DMS79 treated with DMSO at 0.1 percent for 48 hours (cell line): ENCODE measurements at regions not wholly inside any gene's neighbourhood (a gene's known extent, or its start where the extent isn't known, plus 50 kb on each side); places are given as distances from the start of the nearest gene placed in this dataset.

Experiments used
- DNase-seq: peaks from one replicate; lab custom pipeline; 2025; lab: John Stamatoyannopoulos, UW

DNA sequence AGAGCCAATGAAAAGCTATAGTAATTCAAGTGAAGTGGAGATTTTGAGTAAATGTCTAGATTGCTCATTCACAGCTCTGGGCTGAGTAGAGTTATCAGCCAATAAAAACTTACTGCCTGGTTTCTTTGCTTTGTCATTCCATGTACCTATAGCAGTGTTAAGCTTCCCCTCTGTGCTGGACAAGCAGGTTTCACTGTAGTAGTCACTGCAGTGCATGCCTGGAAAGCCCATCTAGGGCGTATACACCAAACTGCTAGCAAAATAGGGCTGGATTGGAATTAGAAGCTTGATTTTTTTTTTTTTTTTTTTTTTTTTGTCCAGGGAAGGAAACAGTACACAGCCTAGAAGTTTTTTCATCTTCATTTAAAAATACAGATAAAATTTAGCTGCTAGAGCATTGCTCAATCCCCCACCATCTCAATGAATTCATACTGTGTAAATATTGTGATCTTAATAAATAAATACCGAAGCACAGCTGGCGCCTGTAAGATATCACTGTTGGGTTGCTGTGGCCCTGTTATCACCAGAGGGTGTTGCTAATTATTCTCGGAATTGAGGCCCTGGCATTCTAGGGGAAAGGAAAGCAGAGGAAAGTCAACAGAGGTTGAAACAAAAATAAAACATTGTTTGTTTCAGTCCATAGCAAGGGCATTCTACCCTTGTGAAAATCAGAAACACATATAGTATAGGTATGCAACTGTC lies 968.5 kb upstream of the GJE1 start:
- peak; percentile 39 for DNase-seq

DNA sequence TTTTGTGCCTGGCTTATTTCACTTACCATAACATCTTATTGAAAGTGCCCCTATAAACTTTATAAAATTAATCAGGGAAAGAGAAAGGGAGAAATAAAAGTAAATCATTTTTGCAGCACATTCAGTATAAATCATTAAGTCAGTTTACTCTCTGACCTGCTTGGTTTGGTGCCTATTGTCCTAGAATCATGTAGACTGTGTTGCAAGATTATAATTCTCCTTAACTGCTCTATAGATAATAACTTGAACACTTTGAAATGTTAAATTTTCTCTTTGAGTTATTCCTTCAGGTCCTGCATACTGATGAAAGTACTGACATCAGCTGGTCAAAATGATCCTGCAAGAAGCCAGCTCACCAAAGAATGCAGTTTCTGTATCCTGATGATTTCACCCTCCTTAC lies 969.6 kb upstream of the GJE1 start:
- no peak for DNase-seq

DNA sequence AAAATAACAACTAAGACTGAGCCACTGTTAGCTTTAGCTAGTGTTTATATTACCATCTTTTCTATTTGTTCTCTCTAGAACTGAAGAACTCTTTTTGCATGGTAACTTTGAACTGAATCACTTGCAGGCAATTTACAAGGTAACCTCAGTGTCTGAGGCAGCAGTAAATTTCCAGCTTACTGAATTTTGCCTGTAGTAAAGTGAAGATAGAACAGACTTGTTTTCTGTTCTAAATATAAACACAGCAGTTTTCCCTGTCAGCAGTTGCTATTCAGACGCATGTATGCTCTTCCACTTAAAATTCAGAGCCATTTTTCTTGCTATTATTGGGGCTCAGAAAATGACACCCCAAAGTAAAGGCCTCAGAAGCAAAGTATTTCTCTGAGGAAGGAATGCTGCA lies 974.0 kb upstream of the GJE1 start:
- DNase-seq = no peak

DNA sequence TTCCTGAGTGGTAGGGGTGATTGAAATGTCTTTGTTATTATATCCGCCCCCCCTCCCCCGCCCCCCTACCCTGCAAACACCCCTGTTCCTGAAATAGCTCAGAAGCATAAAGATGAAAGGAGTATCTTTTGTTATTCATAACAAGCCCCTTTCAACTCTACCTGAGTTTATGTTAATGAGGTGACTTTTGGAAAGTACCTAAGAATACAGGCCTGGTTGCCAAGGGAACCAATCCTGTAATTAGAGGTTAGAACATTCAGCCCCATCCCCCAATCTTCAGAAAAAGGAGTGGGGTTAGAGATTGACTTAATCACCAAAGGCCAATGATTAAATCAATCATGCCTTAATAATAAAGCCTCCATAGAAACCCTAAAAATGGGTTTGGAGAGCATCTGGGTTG lies 979.2 kb upstream of the GJE1 start:
- no peak for DNase-seq

DNA sequence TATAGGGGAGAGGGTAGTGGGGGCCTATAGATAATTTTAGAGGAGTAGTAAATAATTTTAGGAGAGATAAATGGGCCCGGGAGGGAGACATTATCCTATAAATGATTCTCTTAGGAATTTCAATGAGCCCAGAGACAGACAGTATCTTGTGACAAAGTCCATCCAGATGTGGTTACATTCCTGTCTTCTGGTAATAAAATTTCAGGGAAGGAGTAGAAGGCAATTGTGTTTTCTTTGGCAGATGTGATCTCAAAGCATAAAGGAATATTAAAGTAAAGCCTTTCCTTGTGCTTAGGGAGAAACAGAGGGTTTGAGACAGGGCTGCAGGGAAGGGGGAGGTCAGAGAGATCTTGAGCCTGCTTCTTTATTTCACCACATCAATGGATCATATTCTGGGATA lies 979.8 kb upstream of the GJE1 start:
- DNase-seq = no peak

DNA sequence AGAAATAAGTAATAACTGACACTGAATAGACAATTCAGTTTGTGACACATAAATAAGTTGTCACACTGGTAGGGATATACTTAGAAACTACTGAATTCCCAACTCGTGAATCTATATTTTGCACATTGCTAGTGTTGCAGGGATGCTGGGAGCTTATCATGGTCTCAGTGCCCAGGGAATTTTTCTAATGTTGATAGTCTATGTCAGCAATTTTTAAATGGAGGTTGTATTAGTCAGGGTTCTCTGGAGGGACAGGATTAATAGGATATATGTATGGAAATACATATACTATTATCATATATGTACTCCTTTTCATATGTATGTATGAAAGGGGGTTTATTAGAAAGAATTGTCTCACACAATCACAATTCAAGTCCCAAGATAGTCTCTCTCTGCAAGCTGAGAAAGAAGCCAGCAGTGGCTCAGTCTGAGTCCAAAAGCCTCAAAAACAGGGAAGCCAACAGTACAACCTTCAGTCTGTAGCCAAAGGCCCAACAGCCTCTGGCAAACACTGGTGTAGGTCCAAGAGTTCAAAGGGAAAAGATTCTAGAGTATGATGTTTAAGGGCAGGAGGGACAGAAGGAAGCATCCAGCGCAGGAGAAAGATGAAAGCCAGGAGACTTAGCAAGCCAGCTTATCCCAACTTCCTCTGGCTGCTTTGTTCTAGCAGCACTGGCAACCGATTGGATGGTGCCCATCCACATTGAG lies 980.9 kb upstream of the GJE1 start:
- DNase-seq = no peak

DNA sequence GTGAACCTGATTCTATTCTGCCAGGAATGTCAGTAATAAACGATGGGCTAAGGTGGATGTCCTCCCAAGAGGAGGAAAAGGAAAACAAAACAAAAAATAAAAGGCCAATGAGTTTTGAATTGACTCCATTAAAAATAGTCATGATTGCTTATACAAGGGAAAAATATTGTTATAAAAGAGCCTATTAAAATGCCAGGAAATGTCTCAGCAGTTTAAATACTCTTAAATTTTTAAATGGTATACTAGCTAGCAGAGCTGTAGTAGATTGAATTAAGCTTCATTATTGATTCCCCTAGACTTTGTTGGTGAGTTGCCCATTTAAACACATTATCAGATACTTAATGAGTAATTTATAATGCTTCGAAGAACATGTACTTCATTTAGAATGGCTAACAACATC lies 990.9 kb upstream of the GJE1 start:
- DNase-seq = no peak

DNA sequence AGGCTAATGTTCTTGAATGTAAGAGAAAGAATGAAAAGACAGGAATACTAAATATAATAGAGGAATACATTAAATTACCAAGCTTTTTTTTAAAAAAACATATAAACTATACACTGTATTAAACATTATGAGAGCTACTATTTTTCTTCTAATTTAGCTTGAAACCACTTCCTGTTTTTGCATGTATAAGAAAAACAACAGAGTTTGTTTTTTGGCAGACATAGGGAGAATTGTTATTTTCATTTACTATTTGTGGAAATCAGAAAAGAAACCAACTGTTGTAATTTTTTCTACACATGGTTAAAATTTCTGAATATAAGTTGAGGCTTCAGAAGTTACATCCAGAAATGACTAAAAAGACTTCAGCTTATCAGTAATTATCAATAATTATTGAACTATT lies 991.8 kb upstream of the GJE1 start:
- DNase-seq = no peak

DNA sequence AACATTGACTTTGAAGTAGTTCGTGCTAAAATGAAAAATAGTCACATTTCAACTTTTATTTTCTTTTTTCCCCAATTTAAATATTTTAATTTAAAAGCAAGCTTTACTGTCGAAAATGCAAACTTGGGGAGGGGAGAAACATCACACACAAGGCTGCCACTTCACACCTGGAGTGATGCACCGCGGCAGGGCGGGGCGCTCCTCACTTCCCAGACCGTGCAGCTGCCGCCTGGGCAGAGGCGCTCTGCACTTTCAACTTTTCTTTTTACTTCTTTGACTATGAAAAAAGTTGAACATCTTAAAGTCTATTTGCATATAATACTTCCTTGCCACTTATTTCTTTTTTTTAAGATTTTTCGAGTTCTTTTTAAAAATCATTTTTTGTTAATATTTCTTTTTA lies 993.3 kb upstream of the GJE1 start:
- DNase-seq = no peak

DNA sequence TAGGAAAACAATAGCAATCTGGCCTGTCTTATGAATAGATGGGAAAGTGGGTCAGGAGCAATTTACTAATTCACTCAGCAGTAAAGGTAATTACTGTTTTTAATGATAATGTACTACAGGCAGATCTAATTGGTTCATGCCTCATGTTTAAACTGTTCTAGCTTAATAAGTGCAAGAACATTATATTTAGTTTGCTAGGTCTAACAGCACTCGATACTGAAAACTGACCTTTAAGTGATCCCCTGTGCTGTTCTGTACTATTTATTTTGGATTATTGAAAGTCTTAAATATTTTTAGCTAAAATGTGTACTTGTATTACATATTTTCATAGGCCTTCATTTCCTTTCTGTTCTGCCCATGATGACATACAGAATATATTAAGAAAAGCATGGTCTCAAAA lies 998.0 kb upstream of the GJE1 start:
- no peak for DNase-seq

DNA sequence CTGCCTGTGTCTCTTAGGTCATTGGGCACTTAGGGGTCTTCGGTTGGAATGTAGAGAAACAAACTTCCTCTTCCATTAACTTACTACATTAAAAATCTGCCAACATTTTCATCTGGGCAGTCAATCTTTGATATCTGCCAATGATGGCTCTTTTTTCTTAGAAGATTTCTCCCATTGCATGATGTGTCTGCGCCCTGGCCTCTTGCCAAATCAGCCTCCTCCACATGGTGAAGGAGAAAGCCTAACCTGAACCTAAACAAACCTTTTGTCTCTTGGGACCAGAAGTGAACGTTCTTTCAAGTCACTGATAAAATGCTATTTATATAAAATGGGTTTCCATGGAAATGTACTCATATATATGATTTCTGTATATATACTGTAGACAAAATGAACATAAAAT lies 998.9 kb upstream of the GJE1 start:
- DNase-seq = no peak

DNA sequence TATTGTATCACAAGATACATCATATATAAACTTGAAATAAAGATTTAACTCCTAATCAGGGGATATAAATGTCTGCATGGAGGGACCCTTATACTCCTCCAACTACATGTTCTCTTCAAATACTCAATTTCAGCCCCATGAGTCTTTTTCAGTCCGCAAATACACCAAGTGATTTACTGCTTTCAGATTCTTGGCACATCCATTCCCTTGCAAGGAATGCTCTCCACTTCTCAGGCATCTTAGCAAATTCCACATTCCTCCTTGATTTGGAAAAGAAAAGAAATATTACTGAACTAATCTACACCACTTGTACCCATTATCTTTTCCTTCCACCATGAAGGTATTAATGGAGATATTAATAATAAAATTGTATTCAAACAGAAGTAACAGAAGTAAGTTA lies 999.4 kb upstream of the GJE1 start:
- DNase-seq = no peak

DNA sequence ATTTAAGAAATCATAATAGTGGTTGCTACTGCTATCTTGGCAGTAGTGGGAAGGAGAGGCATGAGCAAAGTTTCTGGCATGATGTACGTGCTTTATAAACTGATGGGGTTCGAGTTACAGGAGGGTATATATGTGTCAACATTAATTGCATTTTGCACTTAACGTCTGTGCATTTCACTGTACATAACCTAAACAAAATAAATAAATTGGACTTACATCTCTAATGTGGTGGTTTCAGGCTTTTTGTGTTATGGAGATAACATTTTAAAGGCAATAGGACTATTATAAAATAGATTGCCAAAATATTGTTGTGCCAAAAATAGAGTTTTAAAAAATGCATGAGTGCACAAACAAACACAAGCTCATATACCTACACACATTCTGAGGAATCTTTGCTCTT lies 1001.1 kb upstream of the GJE1 start:
- DNase-seq = no peak

DNA sequence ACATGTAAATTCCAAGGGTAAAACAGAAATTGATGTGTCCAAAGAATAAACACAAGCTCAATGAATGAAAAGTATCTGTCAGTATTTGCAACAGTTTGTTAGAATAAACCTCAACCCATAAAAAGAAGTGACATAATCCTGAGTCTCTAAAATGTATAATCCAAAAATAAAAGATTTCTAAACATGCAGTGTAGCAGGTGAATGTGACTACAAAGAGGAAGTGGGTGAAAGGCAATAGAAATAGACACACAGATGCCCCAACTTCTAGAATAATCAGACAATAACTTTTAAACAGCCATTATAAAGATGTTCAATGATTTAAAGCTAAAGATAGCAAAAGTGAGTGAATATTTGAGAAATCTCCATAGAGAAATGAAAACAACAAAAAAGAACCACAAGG lies 1009.2 kb upstream of the GJE1 start:
- no peak for DNase-seq

DNA sequence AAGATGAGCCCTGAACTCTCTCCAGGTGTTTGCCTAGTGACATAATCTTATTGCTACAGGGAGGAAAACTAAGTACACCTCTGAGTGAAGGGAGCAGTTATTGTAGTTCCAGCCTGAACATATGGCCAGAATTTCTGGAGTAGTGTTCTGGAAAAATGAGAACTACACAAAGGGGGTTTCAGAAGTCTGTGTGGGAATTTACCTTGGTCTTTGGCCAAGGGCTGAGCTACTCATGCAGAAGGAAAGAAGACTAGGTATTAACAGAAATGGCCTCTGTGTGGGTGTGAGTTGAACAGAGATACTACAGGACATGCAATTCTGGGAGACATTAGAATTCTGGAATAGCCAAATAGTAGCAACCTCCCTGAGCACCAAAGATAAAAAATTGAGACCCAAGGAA lies 1009.7 kb upstream of the GJE1 start:
- no peak for DNase-seq

DNA sequence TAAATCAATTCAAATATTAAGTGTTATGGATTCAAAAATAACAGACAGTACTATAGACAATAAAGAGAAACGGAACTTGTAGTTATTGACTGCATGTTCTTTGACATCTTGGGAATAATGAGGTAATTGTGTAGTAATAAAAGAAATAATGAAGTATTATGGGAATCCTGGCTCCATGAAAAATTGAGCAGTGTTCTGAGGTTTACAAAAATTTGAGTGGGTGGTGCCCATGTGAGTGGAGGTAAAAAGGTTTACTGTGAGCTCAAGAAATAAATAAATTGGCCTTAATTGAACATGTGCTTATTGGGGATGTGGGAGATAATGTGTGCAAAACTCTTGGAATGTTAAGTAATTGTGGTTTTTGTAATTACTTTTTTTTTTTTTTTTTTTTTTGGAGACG lies 1013.7 kb upstream of the GJE1 start:
- no peak for DNase-seq

DNA sequence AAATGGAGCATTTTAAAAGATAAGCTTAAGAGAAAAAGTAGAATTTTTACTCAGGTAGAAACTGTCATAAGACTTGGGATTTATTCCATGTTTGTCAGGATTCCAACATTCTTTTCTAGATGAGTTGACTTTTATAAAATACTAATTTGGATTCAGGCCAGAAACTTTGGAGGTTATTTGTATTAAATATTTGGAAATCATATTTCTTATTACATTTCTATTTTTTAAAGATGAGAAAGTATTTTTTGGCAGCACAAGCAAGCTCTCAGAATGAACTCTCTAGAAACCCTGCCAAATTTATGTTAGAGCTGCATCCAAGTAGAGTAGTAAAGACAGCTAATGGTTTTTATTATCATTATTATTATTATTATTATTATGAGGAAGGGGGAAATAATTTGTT lies 1014.9 kb upstream of the GJE1 start:
- peak; percentile 9 for DNase-seq

DNA sequence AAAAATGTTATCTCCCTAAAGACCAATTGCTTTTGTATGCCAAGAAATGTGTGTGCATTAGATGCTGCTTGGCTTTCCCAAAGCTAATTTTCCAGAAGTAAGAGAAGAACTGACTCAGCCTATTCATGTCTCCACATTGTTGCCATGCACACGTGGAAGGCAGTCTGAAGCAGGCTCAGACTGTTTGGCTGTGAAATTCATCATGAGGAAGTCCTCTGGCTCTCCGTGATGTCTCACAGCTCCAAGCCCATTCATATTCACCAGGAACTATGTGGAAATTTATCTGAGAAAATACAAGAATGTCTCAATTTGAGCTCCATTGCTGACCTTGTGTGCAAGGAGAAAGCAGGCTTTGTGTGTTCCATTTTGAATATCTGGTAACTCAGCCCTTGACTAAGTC lies 1022.2 kb upstream of the GJE1 start:
- DNase-seq = no peak

DNA sequence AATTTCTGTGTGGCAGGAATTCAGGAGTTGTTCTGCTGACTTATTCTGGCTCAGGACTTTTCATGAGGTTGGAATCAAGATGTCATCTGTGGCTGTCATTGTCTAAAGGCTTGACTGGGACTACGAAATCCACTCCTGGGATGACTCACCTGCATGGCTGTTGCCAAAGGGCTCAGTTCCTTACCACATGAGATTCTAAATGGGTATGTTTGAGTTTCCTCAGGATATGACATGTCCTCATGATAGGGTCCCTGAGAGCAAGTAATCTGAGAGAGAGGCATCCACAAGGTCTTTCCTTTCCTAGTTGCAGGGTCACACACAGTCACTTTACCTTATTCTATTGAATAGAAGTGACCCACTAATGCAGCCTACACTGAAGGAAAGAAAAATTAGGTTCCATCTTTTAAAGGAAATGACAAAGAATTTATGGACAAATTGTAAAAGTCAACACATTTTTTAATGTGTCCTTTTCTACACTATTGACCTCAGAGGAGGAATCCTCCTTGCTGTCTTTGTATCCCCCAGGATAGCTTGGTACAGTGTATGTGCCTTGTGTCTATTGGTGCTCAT lies 1025.0 kb upstream of the GJE1 start:
- DNase-seq = no peak

DNA sequence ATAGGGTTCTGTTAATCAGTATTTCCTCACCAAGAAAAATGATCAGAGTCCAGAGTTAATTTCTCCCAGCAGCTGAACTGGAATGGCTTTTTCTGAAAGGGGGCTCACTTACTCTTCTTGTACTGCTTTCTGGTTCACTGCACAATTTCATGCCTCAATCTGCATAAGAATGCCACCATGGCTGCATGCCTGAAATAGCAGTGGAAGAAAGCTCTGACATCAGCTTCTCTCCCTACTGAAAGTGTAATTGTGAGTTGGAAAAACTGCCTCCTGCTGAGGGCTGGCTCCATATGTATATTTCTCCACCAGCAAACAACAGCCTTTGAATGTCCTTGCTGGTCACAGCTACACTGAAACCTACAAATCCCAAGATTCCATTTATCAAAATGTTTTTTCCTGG lies 1027.2 kb upstream of the GJE1 start:
- no peak for DNase-seq

DNA sequence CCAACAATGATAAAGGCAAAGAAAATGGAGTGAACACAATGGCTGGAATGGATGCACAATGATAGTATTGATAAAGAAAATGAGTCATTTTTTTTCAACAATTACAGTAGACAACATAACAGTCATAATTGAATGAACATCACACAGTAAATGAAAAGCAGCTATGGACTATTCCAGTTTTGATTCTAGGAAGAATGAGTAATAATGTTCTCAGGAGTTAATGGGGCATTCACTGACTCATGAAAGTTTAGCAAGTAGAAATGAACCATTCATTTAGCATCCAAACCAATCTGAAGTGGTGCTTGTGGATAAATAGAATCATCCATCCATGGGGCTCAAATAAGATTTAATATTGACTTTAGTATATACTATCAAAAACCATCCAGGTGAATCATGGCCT lies 1029.5 kb upstream of the GJE1 start:
- DNase-seq = peak; percentile 97

DNA sequence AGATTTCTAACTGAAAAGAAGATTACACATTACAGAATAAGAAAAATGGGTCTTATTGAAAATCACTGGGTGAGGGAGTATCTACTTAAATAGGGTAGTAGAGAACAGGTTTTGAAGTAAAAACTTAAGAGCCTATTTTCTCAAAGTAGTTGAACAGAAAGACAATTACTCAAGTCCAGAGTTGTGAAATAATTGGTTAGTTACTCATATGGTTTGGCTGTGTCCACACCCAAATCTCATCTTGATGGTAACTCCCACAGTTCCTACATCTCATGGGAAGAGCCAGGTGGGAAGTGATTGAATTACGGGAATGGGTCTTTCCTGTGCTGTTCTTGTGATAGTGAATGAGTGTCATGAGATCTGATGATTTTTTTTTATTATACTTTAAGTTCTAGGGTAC lies 1035.3 kb upstream of the GJE1 start:
- no peak for DNase-seq

DNA sequence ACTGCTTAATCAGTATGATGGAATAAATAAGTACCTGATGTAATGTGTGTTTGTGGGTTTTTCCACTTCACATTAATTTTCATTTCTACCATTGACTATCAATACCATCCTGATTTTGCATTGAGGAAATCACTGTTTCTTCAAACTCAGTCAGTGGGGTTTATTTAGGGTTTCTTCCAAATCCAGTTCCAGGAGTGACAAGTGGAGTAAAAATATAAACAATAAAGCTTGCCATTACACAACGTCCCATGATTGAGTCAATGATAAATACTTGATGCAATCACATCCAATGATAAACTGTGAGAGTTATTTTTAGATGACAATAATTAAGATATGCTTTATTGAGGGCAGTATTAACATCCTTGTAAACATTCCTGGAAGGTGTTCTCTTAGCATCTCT lies 1037.4 kb upstream of the GJE1 start:
- no peak for DNase-seq

DNA sequence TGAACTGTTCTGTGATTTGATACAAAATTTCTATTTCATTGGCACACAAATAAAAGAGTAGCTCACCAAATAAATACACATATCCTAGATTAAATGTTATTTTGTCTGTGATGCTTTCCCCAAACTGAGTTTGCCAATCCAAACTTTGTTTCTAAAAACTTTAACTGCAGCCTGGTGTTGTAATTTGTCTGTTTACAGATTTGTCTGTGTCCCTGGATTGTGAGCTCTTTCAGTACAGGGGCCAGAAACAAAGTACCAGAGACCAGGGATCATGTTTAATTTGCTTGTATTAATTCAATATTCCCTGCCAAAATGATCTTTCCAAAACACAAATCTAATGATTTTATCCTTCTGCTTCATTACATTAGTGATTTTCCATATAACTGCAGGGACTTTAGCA lies 1044.6 kb upstream of the GJE1 start:
- DNase-seq = no peak
